ENCODE measurements at regions not wholly inside any gene's neighbourhood (a gene's known extent, or its start where the extent isn't known, plus 50 kb on each side); places are given as distances from the start of the nearest gene placed in this dataset.

DNA sequence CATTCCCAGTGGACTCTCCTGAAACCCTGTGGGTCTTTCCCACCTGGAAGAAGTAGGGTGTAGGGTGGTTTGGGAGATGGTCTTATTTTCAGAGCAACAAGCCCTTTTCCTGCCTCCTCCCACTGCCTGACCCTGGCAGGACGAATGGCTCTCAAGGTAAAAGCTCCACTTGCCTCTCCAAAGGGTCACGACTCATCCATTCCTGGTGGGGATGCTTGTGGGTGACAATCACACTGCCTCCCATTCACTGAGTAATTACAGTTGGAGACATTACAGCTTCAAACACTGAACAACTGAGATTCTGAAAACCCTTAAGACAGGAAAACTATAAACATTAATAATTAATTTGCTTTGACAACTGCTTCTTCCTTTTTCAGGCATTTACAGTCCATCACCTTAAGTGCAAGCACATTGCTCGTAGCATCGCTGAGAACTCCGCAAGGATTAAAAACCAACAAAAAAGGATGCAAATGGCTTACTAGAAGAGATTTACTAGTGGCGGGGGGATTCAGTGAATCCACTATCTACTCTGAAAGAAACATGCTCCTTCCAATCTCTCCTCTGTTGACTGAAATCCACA lies 199.6 kb upstream of the IRS2 start:
- TF ChIP-seq NFE2L2 (conservative IDR thresholded peaks at IDR 0.05; ENCODE audit: low read length) (no peak), BHLHE40 (IDR thresholded peaks at IDR 0.05; ENCODE audit: low read depth, low read length) (no peak), MYC (IDR thresholded peaks at IDR 0.05; ENCODE audit: borderline replicate concordance, low read length) (no peak), RAD21 (conservative IDR thresholded peaks at IDR 0.05 in 1 of 2, IDR thresholded peaks at IDR 0.05 in 1 of 2) (no peak), ESRRA (IDR thresholded peaks at IDR 0.05; ENCODE audit: borderline replicate concordance, low read length) (no peak), PHF8 (IDR thresholded peaks at IDR 0.05; ENCODE audit: borderline replicate concordance, low read depth) (no peak), RFX5 (IDR thresholded peaks at IDR 0.05) (no peak), CEBPB (IDR thresholded peaks at IDR 0.05) (no peak), TFCP2L1 (CRISPR knock-in tag; IDR thresholded peaks at IDR 0.05) (no peak)
- TF ChIP-seq, protein P1, sequence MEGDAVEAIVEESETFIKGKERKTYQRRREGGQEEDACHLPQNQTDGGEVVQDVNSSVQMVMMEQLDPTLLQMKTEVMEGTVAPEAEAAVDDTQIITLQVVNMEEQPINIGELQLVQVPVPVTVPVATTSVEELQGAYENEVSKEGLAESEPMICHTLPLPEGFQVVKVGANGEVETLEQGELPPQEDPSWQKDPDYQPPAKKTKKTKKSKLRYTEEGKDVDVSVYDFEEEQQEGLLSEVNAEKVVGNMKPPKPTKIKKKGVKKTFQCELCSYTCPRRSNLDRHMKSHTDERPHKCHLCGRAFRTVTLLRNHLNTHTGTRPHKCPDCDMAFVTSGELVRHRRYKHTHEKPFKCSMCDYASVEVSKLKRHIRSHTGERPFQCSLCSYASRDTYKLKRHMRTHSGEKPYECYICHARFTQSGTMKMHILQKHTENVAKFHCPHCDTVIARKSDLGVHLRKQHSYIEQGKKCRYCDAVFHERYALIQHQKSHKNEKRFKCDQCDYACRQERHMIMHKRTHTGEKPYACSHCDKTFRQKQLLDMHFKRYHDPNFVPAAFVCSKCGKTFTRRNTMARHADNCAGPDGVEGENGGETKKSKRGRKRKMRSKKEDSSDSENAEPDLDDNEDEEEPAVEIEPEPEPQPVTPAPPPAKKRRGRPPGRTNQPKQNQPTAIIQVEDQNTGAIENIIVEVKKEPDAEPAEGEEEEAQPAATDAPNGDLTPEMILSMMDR (IDR thresholded peaks at IDR 0.05) = no peak
- TF ChIP-seq, protein P2, sequence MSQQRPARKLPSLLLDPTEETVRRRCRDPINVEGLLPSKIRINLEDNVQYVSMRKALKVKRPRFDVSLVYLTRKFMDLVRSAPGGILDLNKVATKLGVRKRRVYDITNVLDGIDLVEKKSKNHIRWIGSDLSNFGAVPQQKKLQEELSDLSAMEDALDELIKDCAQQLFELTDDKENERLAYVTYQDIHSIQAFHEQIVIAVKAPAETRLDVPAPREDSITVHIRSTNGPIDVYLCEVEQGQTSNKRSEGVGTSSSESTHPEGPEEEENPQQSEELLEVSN (IDR thresholded peaks at IDR 0.05; ENCODE audit: borderline replicate concordance, low read depth) = no peak
- TF ChIP-seq, protein P3, sequence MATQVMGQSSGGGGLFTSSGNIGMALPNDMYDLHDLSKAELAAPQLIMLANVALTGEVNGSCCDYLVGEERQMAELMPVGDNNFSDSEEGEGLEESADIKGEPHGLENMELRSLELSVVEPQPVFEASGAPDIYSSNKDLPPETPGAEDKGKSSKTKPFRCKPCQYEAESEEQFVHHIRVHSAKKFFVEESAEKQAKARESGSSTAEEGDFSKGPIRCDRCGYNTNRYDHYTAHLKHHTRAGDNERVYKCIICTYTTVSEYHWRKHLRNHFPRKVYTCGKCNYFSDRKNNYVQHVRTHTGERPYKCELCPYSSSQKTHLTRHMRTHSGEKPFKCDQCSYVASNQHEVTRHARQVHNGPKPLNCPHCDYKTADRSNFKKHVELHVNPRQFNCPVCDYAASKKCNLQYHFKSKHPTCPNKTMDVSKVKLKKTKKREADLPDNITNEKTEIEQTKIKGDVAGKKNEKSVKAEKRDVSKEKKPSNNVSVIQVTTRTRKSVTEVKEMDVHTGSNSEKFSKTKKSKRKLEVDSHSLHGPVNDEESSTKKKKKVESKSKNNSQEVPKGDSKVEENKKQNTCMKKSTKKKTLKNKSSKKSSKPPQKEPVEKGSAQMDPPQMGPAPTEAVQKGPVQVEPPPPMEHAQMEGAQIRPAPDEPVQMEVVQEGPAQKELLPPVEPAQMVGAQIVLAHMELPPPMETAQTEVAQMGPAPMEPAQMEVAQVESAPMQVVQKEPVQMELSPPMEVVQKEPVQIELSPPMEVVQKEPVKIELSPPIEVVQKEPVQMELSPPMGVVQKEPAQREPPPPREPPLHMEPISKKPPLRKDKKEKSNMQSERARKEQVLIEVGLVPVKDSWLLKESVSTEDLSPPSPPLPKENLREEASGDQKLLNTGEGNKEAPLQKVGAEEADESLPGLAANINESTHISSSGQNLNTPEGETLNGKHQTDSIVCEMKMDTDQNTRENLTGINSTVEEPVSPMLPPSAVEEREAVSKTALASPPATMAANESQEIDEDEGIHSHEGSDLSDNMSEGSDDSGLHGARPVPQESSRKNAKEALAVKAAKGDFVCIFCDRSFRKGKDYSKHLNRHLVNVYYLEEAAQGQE (IDR thresholded peaks at IDR 0.05) = no peak

Measured in A549 (cell line).